ENCODE measurements at regions not wholly inside any gene's neighbourhood (a gene's known extent, or its start where the extent isn't known, plus 50 kb on each side); places are given as distances from the start of the nearest gene placed in this dataset.

GRCh38 chr6:154602708-154603107 is 92.2 kb upstream of the CNKSR3 start:
- TF ChIP-seq CTCF (IDR thresholded peaks at IDR 0.05) (no peak), POLR2A (IDR thresholded peaks at IDR 0.05) (no peak)

Measured in Peyer's patch (tissue), 4 donors.